ENCODE measurements at regions not wholly inside any gene's neighbourhood (a gene's known extent, or its start where the extent isn't known, plus 50 kb on each side); places are given as distances from the start of the nearest gene placed in this dataset.

DNA sequence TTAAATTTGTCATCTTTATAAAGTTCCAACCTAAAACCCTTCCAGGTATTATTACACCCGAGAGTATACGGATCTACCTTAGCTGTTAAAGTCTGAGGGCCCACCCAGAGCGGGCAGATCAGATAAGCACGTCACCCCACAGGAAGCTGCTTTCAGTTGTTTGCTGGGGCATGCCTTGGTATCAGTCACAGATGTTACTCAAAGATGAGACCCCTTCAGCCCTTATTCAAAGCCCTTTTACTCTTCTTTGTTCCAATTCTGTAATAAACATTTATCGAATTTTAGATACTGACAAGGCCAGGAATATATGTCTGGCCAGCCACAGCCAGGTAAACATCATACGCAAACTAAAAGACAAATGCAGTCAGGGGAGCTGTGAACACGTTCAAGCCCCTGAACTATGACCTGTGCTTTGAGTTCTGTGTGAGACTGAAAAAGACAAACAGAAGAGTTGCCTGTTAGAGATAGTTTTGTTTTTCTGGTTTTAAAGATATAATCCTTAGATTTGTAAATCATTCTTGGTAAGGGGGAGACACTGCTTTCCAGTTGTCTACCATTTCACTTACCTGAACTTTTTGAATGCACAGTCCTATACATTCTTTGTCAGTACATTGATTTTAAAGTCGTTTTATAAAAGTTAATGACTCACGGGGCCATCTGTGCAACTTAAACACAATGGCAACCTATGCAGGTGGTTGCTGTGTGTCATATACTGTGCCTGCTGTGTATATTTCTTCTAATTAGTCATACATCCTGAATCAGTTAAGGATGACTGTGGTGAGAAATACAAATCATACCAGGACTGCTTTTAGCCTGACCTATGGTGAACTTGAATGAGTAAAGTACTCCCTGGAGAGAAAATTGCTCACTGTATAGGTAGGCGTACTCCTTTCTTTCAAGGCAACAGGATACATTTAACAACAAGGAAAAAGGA lies 100.5 kb upstream of the ITPRID2 start:
- Histone ChIP-seq H3K14ac (ENCODE audit: insufficient read depth, low read length) (no peak overlapping the region), H2AFZ (ENCODE audit: low read length) (no peak overlapping the region), H3K4ac (ENCODE audit: low read depth, low read length) (no peak overlapping the region), H3K4me1 (ENCODE audit: insufficient read depth, low read length) (no peaks in the 10 kb centered on the region), H3K23ac (ENCODE audit: insufficient read length, low read depth, low read length) (no peak overlapping the region), H3K27me3 (ENCODE audit: insufficient read depth, low read length) (no peaks in the 10 kb centered on the region), H2BK5ac (ENCODE audit: insufficient read length, low read length) (no peak overlapping the region), H2BK15ac (ENCODE audit: low read depth, low read length) (no peak overlapping the region), H4K91ac (ENCODE audit: insufficient read length, low read depth, low read length) (no peak overlapping the region), H3K18ac (ENCODE audit: insufficient read length, low read depth, low read length) (no peak overlapping the region), H4K5ac (ENCODE audit: insufficient read length, low read depth, low read length) (no peak overlapping the region), H3K79me2 (ENCODE audit: insufficient read depth, low read length) (no peaks in the 10 kb centered on the region), H3K79me1 (ENCODE audit: insufficient read depth, low read depth, low read length, poor library complexity, severe bottlenecking) (no peaks in the 10 kb centered on the region), H2AK5ac (ENCODE audit: insufficient read length, low read length) (no peak overlapping the region), H3K9ac (ENCODE audit: extremely low read depth, insufficient read length, low read length) (no peak overlapping the region), H3T11ph (ENCODE audit: low read length) (no peak overlapping the region), H2BK120ac (ENCODE audit: low read depth, low read length, poor library complexity, severe bottlenecking) (no peak overlapping the region), H3K56ac (ENCODE audit: insufficient read length, low read depth, low read length) (no peak overlapping the region), H4K8ac (replicated peaks; ENCODE audit: insufficient read length, low read depth, low read length) (no peak overlapping the region), H3K4me2 (ENCODE audit: insufficient read depth, insufficient read length, low read length) (no peak overlapping the region), H2BK20ac (ENCODE audit: low read depth, low read length, poor library complexity, severe bottlenecking) (no peak overlapping the region), H3K27ac (ENCODE audit: insufficient read length, low read depth, low read length) (no peak overlapping the region), H2BK12ac (ENCODE audit: insufficient read length, low read depth, low read length) (no peak overlapping the region), H3K9me3 (ENCODE audit: control insufficient read depth, low read depth, low read length) (no peaks in the 10 kb centered on the region), H3K23me2 (ENCODE audit: insufficient read length, low read depth, low read length, poor library complexity, severe bottlenecking) (no peaks in the 10 kb centered on the region), H4K20me1 (ENCODE audit: control insufficient read depth, insufficient read depth, insufficient read length) (no peaks in the 10 kb centered on the region)
- Mint-ChIP-seq H3K4me1 (0 out of 4 replicates have a peak, but pooled peaks cover 0 to 3% of the 10 kb centered on the region in 2 experiments), H3K27me3 (ENCODE audit: low read depth) (no peaks in the 10 kb centered on the region), H3K36me3 (ENCODE audit: insufficient read depth in 1 of 3, low read depth in 3 of 3) (peaks cover 0 to 10% (median 3%) of the 10 kb centered on the region in 3 experiments; a peak in 3 of 7 replicates), H3K27ac (peak overlapping the region in 1 of 3 experiments; percentile 34; a peak in 1 of 7 replicates), H3K4me3 (no peak overlapping the region), H3K9me3 (peaks cover 3 to 10% of the 10 kb centered on the region in 2 experiments; a peak in 4 of 5 replicates)
- no CpG with 5 or more reads among the region's 10 CpGs for WGBS (ENCODE audit: extremely low coverage, insufficient read length, low lambda C conversion rate)
- TF ChIP-seq, protein P1, sequence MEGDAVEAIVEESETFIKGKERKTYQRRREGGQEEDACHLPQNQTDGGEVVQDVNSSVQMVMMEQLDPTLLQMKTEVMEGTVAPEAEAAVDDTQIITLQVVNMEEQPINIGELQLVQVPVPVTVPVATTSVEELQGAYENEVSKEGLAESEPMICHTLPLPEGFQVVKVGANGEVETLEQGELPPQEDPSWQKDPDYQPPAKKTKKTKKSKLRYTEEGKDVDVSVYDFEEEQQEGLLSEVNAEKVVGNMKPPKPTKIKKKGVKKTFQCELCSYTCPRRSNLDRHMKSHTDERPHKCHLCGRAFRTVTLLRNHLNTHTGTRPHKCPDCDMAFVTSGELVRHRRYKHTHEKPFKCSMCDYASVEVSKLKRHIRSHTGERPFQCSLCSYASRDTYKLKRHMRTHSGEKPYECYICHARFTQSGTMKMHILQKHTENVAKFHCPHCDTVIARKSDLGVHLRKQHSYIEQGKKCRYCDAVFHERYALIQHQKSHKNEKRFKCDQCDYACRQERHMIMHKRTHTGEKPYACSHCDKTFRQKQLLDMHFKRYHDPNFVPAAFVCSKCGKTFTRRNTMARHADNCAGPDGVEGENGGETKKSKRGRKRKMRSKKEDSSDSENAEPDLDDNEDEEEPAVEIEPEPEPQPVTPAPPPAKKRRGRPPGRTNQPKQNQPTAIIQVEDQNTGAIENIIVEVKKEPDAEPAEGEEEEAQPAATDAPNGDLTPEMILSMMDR (conservative IDR thresholded peaks at IDR 0.05) = no peak
- DNase-seq = no peak

Data from H9 (cell line).